Vagina (tissue), 2 donors: ENCODE measurements at regions not wholly inside any gene's neighbourhood (a gene's known extent, or its start where the extent isn't known, plus 50 kb on each side); places are given as distances from the start of the nearest gene placed in this dataset.

Experiments used
- DNase-seq, 2 donors: peaks; one replicate each; pipeline ENCODE4 v3.0.0-alpha.2; 2017; ENCODE audit errors: extremely low spot score in 2 of 2
- H3K27ac ChIP-seq: fragments of 200-600 bp; sonication (generic); one replicate; pipeline ENCODE4 v1.5.1; 2019
- H3K27me3 ChIP-seq: fragments of 200-600 bp; sonication (generic); one replicate; pipeline ENCODE4 v1.5.1; 2019
- H3K36me3 ChIP-seq, 2 donors: fragments of 200-600 bp; sonication (generic); one replicate each; pipeline ENCODE4 v1.5.1; 2017 to 2019
- H3K4me1 ChIP-seq: fragments of 200-600 bp; sonication (generic); one replicate; pipeline ENCODE4 v1.5.1; 2019
- H3K4me3 ChIP-seq, 2 donors: fragments of 200-600 bp; sonication (generic); 1 replicate in 1 of 2; 2 replicates in 1 of 2; pipeline ENCODE4 v1.5.1; 2016 to 2019
- H3K9me3 ChIP-seq: fragments of 200-600 bp; sonication (generic); one replicate; pipeline ENCODE4 v1.5.1; 2019
- POLR2A ChIP-seq, 2 donors: fragments of 450-650 bp; IDR thresholded peaks; one replicate each; pipeline ENCODE4 v1.6.1; 2017; ENCODE audit warnings: antibody characterized with exemption in 2 of 2, mild to moderate bottlenecking in 2 of 2, moderate library complexity in 2 of 2
- POLR2AphosphoS5 ChIP-seq, 2 donors: sonication (generic); formaldehyde crosslinking; IDR thresholded peaks; one replicate each; pipeline ENCODE4 v1.9.0; 2017; ENCODE audit warnings: antibody characterized with exemption in 2 of 2, mild to moderate bottlenecking in 2 of 2, low read depth in 1 of 2; ENCODE audit not compliant: insufficient read depth in 1 of 2
- intact Hi-C: fragments of 100-400 bp; cut with DNase I; formaldehyde crosslinking; loops from one replicate; pipeline ENCODE4 v1.15.1; 2023
- TF ChIP-seq, protein P1 (sequence below), 3 experiments: fragments of 450-650 bp in 2 of 3; fragments of 200-600 bp in 1 of 3; sonication (generic) in 1 of 3; IDR thresholded peaks; one replicate each; pipeline ENCODE4 v1.5.1; 2017 to 2019; ENCODE audit warnings: antibody characterized with exemption in 3 of 3, mild to moderate bottlenecking in 2 of 3, moderate library complexity in 2 of 3

DNA sequence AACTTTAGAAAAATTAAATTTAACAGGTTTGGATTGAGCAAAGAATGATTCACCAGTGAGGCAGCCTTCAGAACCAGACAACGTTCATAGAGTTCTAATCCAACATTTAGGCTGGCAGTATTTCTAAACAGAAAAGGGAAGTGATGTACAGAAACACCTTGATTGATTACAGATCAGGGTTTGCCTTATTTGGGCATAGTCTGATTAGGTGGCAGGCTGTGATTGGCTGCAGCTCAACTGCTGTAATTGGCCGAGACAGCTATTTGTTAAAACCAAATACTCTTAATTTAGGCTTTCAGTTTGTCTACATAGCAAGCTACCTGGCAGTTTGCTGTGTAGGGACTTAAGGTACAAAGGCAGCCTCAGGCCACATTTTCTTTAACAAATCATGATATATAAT lies 802.5 kb downstream of the IPMK start:
- no peak overlapping the region for H3K4me3 ChIP-seq
- no peaks in the 10 kb centered on the region for H3K9me3 ChIP-seq
- no peak for DNase-seq
- H3K27me3 ChIP-seq: no peaks in the 10 kb centered on the region
- no peaks in the 10 kb centered on the region for H3K36me3 ChIP-seq
- H3K4me1 ChIP-seq: no peaks in the 10 kb centered on the region
- TF ChIP-seq, protein P1, sequence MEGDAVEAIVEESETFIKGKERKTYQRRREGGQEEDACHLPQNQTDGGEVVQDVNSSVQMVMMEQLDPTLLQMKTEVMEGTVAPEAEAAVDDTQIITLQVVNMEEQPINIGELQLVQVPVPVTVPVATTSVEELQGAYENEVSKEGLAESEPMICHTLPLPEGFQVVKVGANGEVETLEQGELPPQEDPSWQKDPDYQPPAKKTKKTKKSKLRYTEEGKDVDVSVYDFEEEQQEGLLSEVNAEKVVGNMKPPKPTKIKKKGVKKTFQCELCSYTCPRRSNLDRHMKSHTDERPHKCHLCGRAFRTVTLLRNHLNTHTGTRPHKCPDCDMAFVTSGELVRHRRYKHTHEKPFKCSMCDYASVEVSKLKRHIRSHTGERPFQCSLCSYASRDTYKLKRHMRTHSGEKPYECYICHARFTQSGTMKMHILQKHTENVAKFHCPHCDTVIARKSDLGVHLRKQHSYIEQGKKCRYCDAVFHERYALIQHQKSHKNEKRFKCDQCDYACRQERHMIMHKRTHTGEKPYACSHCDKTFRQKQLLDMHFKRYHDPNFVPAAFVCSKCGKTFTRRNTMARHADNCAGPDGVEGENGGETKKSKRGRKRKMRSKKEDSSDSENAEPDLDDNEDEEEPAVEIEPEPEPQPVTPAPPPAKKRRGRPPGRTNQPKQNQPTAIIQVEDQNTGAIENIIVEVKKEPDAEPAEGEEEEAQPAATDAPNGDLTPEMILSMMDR (IDR thresholded peaks at IDR 0.05): no peak
- TF ChIP-seq POLR2AphosphoS5 (IDR thresholded peaks at IDR 0.05; ENCODE audit: insufficient read depth in 1 of 2, low read depth in 1 of 2) (no peak), POLR2A (IDR thresholded peaks at IDR 0.05) (no peak)
- intact Hi-C loops: no loop called here
- no peak overlapping the region for H3K27ac ChIP-seq

DNA sequence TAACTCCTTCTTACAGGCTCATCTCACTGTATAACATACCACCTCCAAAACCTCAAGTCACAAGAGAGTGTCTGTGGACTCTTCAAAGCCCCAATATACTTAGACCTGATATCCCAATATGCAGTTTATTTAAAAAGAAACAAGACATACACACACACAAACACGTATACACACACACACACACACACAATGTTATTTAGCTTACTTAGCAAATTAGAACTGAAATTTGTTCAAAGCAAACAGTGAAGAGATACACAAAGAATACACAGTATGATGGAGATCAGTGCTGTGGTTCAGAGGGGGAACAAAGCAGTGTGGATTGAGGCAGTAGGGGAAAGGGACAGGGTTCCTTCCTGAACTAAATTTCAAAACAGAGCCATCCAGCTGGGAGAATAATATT lies 807.2 kb downstream of the IPMK start:
- TF ChIP-seq, protein P1 (IDR thresholded peaks at IDR 0.05): no peak
- TF ChIP-seq POLR2A (IDR thresholded peaks at IDR 0.05) (no peak), POLR2AphosphoS5 (IDR thresholded peaks at IDR 0.05; ENCODE audit: insufficient read depth in 1 of 2, low read depth in 1 of 2) (no peak)
- H3K27ac ChIP-seq: no peak overlapping the region
- H3K4me1 ChIP-seq: no peaks in the 10 kb centered on the region
- H3K9me3 ChIP-seq: no peaks in the 10 kb centered on the region
- intact Hi-C loops: no loop called here
- no peaks in the 10 kb centered on the region for H3K27me3 ChIP-seq
- no peak overlapping the region for H3K4me3 ChIP-seq
- DNase-seq: no peak
- no peaks in the 10 kb centered on the region for H3K36me3 ChIP-seq

DNA sequence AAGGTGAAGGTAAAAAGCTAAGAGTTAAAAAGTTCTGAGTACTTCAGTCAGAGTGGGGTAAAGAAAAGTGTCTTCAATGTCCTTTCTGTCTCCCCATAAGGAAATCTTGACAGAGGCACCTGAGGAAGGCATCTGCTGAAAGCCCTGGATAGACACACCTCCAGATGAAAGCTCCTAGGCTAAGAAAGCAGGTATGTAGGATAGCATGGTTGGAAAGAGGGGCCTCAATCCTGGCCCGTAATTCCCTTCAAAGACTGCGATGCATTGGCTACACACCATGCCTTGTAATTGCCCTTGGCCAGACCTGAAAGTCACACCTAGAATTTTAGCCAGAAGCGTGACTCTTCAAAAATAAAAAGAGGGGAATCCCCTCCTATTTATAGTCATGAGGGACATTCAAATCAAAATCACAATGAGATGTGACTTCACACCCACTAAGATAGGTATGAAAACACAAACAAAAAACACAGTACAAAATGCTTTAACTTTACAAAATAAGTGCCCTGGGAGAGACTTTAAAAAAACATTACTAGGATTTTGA lies 809.7 kb downstream of the IPMK start:
- Histone ChIP-seq H3K9me3 (no peaks in the 10 kb centered on the region), H3K36me3 (no peaks in the 10 kb centered on the region), H3K27me3 (no peaks in the 10 kb centered on the region), H3K27ac (no peak overlapping the region), H3K4me3 (no peak overlapping the region), H3K4me1 (no peaks in the 10 kb centered on the region)
- DNase-seq: no peak
- intact Hi-C loops: no loop called here
- no peak for TF ChIP-seq POLR2AphosphoS5 (IDR thresholded peaks at IDR 0.05; ENCODE audit: insufficient read depth in 1 of 2, low read depth in 1 of 2)
- TF ChIP-seq, protein P1 (IDR thresholded peaks at IDR 0.05): no peak
- no peak for TF ChIP-seq POLR2A (IDR thresholded peaks at IDR 0.05)

DNA sequence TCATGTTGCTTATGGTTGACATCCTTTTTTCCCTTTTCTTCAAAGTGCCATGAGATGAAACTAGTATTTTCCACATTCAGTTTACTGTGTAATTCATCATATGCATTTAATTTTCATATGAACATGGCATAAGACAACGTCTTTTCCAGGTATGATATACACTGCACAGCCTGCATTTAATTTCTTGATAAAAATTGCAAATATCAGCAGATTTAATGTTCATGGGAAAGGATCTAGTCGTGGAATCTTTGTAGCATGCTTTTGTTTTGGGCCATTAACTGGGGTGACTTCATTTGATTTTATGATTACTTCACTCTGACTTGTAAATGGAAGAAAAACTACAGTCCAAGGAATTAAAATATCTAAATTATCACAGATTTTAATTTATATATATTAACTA lies 837.3 kb downstream of the IPMK start:
- Histone ChIP-seq H3K9me3 (no peaks in the 10 kb centered on the region), H3K27me3 (no peaks in the 10 kb centered on the region), H3K4me3 (no peak overlapping the region), H3K36me3 (no peaks in the 10 kb centered on the region), H3K4me1 (no peaks in the 10 kb centered on the region), H3K27ac (no peak overlapping the region)
- no peak for DNase-seq
- intact Hi-C loops: no loop called here
- TF ChIP-seq, protein P1 (IDR thresholded peaks at IDR 0.05): no peak
- TF ChIP-seq POLR2AphosphoS5 (IDR thresholded peaks at IDR 0.05; ENCODE audit: insufficient read depth in 1 of 2, low read depth in 1 of 2) (no peak), POLR2A (IDR thresholded peaks at IDR 0.05) (no peak)

DNA sequence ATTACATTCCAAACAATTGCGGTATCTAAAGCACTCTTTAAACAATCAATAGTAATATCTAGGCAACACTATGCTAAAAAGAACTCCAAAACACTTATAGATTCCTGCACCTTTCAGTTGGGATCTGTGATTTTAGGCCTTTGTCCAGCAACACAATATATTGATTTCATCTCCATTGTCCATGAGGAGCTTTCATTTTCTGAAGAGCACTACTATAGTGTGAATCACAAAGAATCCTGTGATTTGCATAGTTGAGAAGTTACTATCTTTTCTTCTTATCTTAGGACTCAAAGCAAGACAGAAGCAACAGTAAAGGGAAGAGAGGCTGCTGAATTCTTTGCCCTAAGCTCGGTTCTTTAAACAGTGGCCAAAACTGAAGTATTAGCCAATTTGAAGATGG lies 846.8 kb downstream of the IPMK start:
- no peak for DNase-seq
- no peak for TF ChIP-seq POLR2AphosphoS5 (IDR thresholded peaks at IDR 0.05; ENCODE audit: insufficient read depth in 1 of 2, low read depth in 1 of 2)
- TF ChIP-seq, protein P1 (IDR thresholded peaks at IDR 0.05): no peak
- TF ChIP-seq POLR2A (IDR thresholded peaks at IDR 0.05): no peak
- intact Hi-C loops: no loop called here
- Histone ChIP-seq H3K27ac (no peak overlapping the region), H3K4me1 (no peaks in the 10 kb centered on the region), H3K36me3 (no peaks in the 10 kb centered on the region), H3K9me3 (no peaks in the 10 kb centered on the region), H3K4me3 (no peak overlapping the region), H3K27me3 (no peaks in the 10 kb centered on the region)
